ENCODE measurements at regions not wholly inside any gene's neighbourhood (a gene's known extent, or its start where the extent isn't known, plus 50 kb on each side); places are given as distances from the start of the nearest gene placed in this dataset.

GRCh38 chr13:107999751-108000150 is 215.6 kb downstream of the LIG4 start:
- TF ChIP-seq ZNF114 (tag by site-specific recombination; IDR thresholded peaks at IDR 0.05): no peak
- no peak for TF ChIP-seq ZNF138 (tag by site-specific recombination; IDR thresholded peaks at IDR 0.05; ENCODE audit: borderline replicate concordance)
- TF ChIP-seq ZNF274 (IDR thresholded peaks at IDR 0.05; ENCODE audit: low read length): no peak
- TF ChIP-seq ZNF274 (tag by site-specific recombination; IDR thresholded peaks at IDR 0.05; ENCODE audit: borderline replicate concordance): no peak
- no peak for TF ChIP-seq ZNF747 (tag by site-specific recombination; IDR thresholded peaks at IDR 0.05)
- no peak for TF ChIP-seq ZSCAN4 (tag by site-specific recombination; IDR thresholded peaks at IDR 0.05)
- no peak for TF ChIP-seq ZNF510 (tag by site-specific recombination; IDR thresholded peaks at IDR 0.05; ENCODE audit: insufficient replicate concordance)
- TF ChIP-seq ZNF121 (tag by site-specific recombination; IDR thresholded peaks at IDR 0.05): no peak
